ENCODE measurements at regions not wholly inside any gene's neighbourhood (a gene's known extent, or its start where the extent isn't known, plus 50 kb on each side); places are given as distances from the start of the nearest gene placed in this dataset.

DNA sequence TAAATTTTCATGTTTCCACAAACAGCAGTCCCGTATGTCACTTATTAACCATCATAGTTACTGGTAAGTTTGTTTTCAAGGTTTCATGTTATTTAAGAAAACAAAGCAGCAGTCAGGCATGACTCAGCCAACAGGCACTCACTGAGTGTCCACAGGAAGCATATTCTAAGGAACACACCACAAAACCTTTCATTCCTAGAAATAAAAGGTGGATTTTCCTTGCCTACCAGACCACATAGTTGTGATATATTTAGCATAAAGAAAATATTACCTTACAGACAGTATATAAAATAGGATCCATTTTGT is 143.3 kb upstream of the AVPR1A start (continued):
- TF ChIP-seq ZNF383 (CRISPR knock-in tag; IDR thresholded peaks at IDR 0.05; ENCODE audit: borderline replicate concordance) (no peak), TAF1 (CRISPR knock-in tag; IDR thresholded peaks at IDR 0.05) (no peak), SALL1 (CRISPR knock-in tag; IDR thresholded peaks at IDR 0.05) (peak; percentile 18; the same call in 1 of the 2 replicates), FOSL1 (CRISPR knock-in tag; IDR thresholded peaks at IDR 0.05; ENCODE audit: borderline replicate concordance) (peak; percentile 59; the same call in 1 of the 2 replicates), PAF1 (CRISPR knock-in tag; IDR thresholded peaks at IDR 0.05) (no peak), BORCS8-MEF2B (CRISPR knock-in tag; IDR thresholded peaks at IDR 0.05) (no peak), ZNF816 (CRISPR knock-in tag; IDR thresholded peaks at IDR 0.05; ENCODE audit: borderline replicate concordance) (no peak), EHMT2 (IDR thresholded peaks at IDR 0.05; ENCODE audit: borderline replicate concordance, low read depth, low read length) (no peak), MAFG (CRISPR knock-in tag; IDR thresholded peaks at IDR 0.05) (no peak), ATF3 (CRISPR knock-in tag; IDR thresholded peaks at IDR 0.05) (0 out of 2 replicates have a peak, but pooled peaks have one; percentile 35), HMG20A (CRISPR knock-in tag; IDR thresholded peaks at IDR 0.05; ENCODE audit: borderline replicate concordance) (peak; percentile 79; the same call in 1 of the 2 replicates), ATAD3A (CRISPR knock-in tag; IDR thresholded peaks at IDR 0.05) (no peak), SOX13 (IDR thresholded peaks at IDR 0.05) (no peak), SOX13 (CRISPR knock-in tag; conservative IDR thresholded peaks at IDR 0.05 in 1 of 2, IDR thresholded peaks at IDR 0.05 in 1 of 2) (peak in 1 of 2 experiments; percentile 67; a peak in 1 of 4 replicates), NFE2L2 (IDR thresholded peaks at IDR 0.05; ENCODE audit: low read length) (peak; percentile 53; the same call in 1 of the 2 replicates), WIZ (CRISPR knock-in tag; IDR thresholded peaks at IDR 0.05) (no peak), ZNF446 (CRISPR knock-in tag; IDR thresholded peaks at IDR 0.05) (no peak), HNRNPLL (IDR thresholded peaks at IDR 0.05; ENCODE audit: low read depth, low read length, poor library complexity, severe bottlenecking) (no peak), KLF12 (CRISPR knock-in tag; IDR thresholded peaks at IDR 0.05; ENCODE audit: borderline replicate concordance) (no peak), CAMTA2 (CRISPR knock-in tag; IDR thresholded peaks at IDR 0.05; ENCODE audit: borderline replicate concordance) (no peak), ZNF350 (CRISPR knock-in tag; IDR thresholded peaks at IDR 0.05; ENCODE audit: borderline replicate concordance, low read depth) (no peak), SP1 (IDR thresholded peaks at IDR 0.05) (no peak), SP1 (CRISPR knock-in tag; IDR thresholded peaks at IDR 0.05) (no peak), TIGD3 (CRISPR knock-in tag; IDR thresholded peaks at IDR 0.05; ENCODE audit: borderline replicate concordance) (no peak), NFIB (CRISPR knock-in tag; IDR thresholded peaks at IDR 0.05; ENCODE audit: borderline replicate concordance) (no peak), RFX1 (IDR thresholded peaks at IDR 0.05) (peak; percentile 35; the same call in 1 of the 2 replicates)
- TF ChIP-seq, protein P1, sequence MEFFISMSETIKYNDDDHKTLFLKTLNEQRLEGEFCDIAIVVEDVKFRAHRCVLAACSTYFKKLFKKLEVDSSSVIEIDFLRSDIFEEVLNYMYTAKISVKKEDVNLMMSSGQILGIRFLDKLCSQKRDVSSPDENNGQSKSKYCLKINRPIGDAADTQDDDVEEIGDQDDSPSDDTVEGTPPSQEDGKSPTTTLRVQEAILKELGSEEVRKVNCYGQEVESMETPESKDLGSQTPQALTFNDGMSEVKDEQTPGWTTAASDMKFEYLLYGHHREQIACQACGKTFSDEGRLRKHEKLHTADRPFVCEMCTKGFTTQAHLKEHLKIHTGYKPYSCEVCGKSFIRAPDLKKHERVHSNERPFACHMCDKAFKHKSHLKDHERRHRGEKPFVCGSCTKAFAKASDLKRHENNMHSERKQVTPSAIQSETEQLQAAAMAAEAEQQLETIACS (CRISPR knock-in tag; IDR thresholded peaks at IDR 0.05), result no peak
- TF ChIP-seq, protein P2, sequence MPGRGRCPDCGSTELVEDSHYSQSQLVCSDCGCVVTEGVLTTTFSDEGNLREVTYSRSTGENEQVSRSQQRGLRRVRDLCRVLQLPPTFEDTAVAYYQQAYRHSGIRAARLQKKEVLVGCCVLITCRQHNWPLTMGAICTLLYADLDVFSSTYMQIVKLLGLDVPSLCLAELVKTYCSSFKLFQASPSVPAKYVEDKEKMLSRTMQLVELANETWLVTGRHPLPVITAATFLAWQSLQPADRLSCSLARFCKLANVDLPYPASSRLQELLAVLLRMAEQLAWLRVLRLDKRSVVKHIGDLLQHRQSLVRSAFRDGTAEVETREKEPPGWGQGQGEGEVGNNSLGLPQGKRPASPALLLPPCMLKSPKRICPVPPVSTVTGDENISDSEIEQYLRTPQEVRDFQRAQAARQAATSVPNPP (CRISPR knock-in tag; IDR thresholded peaks at IDR 0.05), result no peak
- TF ChIP-seq, protein P3, sequence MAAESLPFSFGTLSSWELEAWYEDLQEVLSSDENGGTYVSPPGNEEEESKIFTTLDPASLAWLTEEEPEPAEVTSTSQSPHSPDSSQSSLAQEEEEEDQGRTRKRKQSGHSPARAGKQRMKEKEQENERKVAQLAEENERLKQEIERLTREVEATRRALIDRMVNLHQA (CRISPR knock-in tag; IDR thresholded peaks at IDR 0.05), result no peak

Measured in HepG2 (cell line).